ENCODE measurements at regions not wholly inside any gene's neighbourhood (a gene's known extent, or its start where the extent isn't known, plus 50 kb on each side); places are given as distances from the start of the nearest gene placed in this dataset.

DNA sequence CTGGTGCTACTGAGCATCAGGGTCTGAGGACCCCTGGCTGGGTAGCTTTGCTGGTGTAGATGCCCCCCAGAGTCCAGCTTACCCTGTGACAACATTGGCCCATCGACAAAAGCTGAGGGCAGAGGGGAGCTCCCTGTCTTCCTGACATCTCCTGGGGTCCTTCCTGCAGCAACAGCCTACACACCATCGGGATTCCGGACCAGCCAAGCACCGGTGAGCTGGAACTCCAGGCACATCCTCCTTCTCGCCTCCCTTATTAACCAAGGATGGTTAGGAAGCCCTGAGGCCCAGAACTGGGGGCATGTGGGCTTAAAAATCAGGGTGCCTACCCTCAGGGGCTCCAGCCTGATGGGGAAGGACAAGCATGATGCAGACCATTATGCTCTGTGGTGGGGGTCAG lies 658.0 kb downstream of the PTPRU start (continued):
- TF ChIP-seq, protein P1, sequence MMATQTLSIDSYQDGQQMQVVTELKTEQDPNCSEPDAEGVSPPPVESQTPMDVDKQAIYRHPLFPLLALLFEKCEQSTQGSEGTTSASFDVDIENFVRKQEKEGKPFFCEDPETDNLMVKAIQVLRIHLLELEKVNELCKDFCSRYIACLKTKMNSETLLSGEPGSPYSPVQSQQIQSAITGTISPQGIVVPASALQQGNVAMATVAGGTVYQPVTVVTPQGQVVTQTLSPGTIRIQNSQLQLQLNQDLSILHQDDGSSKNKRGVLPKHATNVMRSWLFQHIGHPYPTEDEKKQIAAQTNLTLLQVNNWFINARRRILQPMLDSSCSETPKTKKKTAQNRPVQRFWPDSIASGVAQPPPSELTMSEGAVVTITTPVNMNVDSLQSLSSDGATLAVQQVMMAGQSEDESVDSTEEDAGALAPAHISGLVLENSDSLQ (IDR thresholded peaks at IDR 0.05), result no peak
- TF ChIP-seq MTA2 (IDR thresholded peaks at IDR 0.05; ENCODE audit: low read depth), result no peak
- no peak for TF ChIP-seq RFX5 (IDR thresholded peaks at IDR 0.05; ENCODE audit: low read depth, low read length)

DNA sequence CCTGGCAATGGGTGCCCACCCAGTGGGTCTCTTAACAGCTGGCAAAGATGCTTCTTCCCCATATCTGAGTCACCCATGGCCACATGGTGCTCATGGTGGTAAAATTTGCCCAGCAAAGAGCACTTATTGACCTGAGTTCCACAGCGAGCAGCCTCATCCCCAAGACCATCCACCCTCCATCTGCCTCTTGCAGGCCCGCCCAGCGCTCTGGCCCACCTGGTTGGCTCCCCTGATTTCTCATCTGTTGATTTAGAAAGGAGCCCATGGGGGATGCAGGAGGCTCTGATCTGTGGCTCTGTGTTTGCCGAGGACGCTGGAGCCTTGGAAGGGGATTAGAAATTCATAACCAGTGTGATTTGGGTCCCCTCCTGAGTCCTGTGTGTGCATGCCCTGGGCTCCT lies 657.5 kb downstream of the PTPRU start:
- WGBS (ENCODE audit: insufficient coverage, insufficient replicate concordance, low lambda C conversion rate, missing lambda C conversion rate), result 13% methylated on average over 5 of the region's 5 CpGs
- in situ Hi-C loops (cut with MboI) (no loop called here), intact Hi-C loops (cut with micrococcal nuclease; ENCODE audit: unreplicated experiment) (no loop called here)
- DNase-seq (ENCODE audit: low read depth, low spot score) (no peak), FAIRE-seq (no peak), ATAC-seq (no peak)
- H3K9ac ChIP-seq (ENCODE audit: control insufficient read depth, insufficient read depth, low read length), result no peak overlapping the region
- H3K4me2 ChIP-seq (ENCODE audit: control insufficient read depth, insufficient read depth), result no peak overlapping the region
- no peaks in the 10 kb centered on the region for H3K36me3 ChIP-seq (ENCODE audit: control insufficient read depth in 2 of 2, insufficient read depth in 2 of 2, low read length in 1 of 2)
- H3K27me3 ChIP-seq (replicated peaks in 1 of 2; ENCODE audit: control insufficient read depth in 2 of 2, insufficient read depth in 2 of 2, low read length in 1 of 2), result peaks cover 0 to 2% of the 10 kb centered on the region in 2 experiments; a peak in 1 of 4 replicates
- H3K4me3 ChIP-seq, result no peak overlapping the region
- H2AFZ ChIP-seq (ENCODE audit: control insufficient read depth, low read depth, low read length), result no peak overlapping the region
- ChIA-PET POLR2A (no interaction called here), SMC1A (ENCODE audit: uncharacterized antibody, unreplicated experiment) (no interaction called here), CTCF (no interaction called here), RAD21 (ENCODE audit: unreplicated experiment) (no interaction called here)
- H3K4me1 ChIP-seq (ENCODE audit: control insufficient read depth, insufficient read depth, low read length), result no peaks in the 10 kb centered on the region; the same call in 1 of the 2 replicates
- H3K79me2 ChIP-seq (ENCODE audit: control insufficient read depth, insufficient read depth, low read length), result no peaks in the 10 kb centered on the region
- no TSS peak for BruUV-seq (replicated peaks)
- no peak for TF ChIP-seq YBX1 (IDR thresholded peaks at IDR 0.05)
- no peak for TF ChIP-seq ZNF384 (IDR thresholded peaks at IDR 0.05; ENCODE audit: borderline replicate concordance, low read depth, low read length)
- TF ChIP-seq MTA3 (IDR thresholded peaks at IDR 0.05; ENCODE audit: borderline replicate concordance, low read length), result no peak
- TF ChIP-seq MYB (IDR thresholded peaks at IDR 0.05; ENCODE audit: borderline replicate concordance, low read depth, low read length), result no peak
- no peak for TF ChIP-seq SIN3A (IDR thresholded peaks at IDR 0.05; ENCODE audit: low read depth, low read length)
- no peak overlapping the region for H3K27ac ChIP-seq (ENCODE audit: control insufficient read depth, insufficient read depth)
- H3K9me3 ChIP-seq (replicated peaks; ENCODE audit: control insufficient read depth, insufficient read depth, low read length), result no peaks in the 10 kb centered on the region
- H4K20me1 ChIP-seq (ENCODE audit: control insufficient read depth, insufficient read depth), result no peaks in the 10 kb centered on the region; the same call in 1 of the 2 replicates
